ENCODE measurements at regions not wholly inside any gene's neighbourhood (a gene's known extent, or its start where the extent isn't known, plus 50 kb on each side); places are given as distances from the start of the nearest gene placed in this dataset.

- ATAC-seq = no peak
- H3K4me1 ChIP-seq = no peaks in the 10 kb centered on the region
- no peak overlapping the region for H3K4me3 ChIP-seq
- H3K9me3 ChIP-seq = no peaks in the 10 kb centered on the region
- no peaks in the 10 kb centered on the region for H3K27me3 ChIP-seq
- H3K36me3 ChIP-seq = no peaks in the 10 kb centered on the region
- TF ChIP-seq POLR2A (IDR thresholded peaks at IDR 0.05) (no peak), CTCF (IDR thresholded peaks at IDR 0.05) (no peak)
- DNase-seq = no peak
- WGBS (ENCODE audit: insufficient coverage, low coverage, low lambda C conversion rate, missing lambda C conversion rate) = 60% methylated on average over 1 of the region's 1 CpG
- intact Hi-C loops (cut with DNase I) = no loop called here
- H3K27ac ChIP-seq = no peak overlapping the region
Observed at GRCh38 chr5:89697581-89697980, 712.0 kb downstream of the CETN3 start.

- H3K4me1 ChIP-seq = no peaks in the 10 kb centered on the region
- H3K4me3 ChIP-seq = no peak overlapping the region
- intact Hi-C loops (cut with DNase I) = no loop called here
- WGBS (ENCODE audit: insufficient coverage, low coverage, low lambda C conversion rate, missing lambda C conversion rate) = 64% methylated on average over 1 of the region's 1 CpG
- no peaks in the 10 kb centered on the region for H3K9me3 ChIP-seq
- DNase-seq = no peak
- no peak overlapping the region for H3K27ac ChIP-seq
- H3K27me3 ChIP-seq = no peaks in the 10 kb centered on the region
- no peaks in the 10 kb centered on the region for H3K36me3 ChIP-seq
- ATAC-seq = no peak
- TF ChIP-seq POLR2A (IDR thresholded peaks at IDR 0.05) (no peak), CTCF (IDR thresholded peaks at IDR 0.05) (no peak)
Observed at GRCh38 chr5:89695371-89695770, 714.2 kb downstream of the CETN3 start.

DNA sequence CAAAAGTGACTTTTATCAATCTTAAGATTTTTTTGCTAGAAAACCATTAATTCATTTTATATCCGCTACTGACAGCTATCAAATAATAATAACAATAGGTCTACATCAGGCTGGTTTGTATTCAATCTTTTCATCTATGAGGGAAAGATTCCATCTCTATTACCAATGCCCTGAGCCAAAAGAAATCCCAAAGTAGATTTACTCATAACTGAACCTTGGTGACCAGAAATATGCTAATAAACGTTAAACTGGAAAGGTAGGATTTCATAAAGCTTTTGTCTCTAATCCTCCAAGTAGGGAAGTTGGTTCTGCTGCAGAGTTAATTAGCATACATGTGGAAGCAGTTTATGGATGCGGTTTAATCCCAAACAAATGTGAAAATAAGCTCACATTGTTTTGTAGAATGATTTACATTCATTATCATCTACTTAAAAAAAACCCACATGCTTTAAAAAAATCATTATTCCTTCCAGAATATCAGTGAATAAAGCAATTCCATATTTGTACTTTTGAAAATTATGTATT is 715.5 kb downstream of the CETN3 start:
- H3K4me3 ChIP-seq = no peak overlapping the region
- no peaks in the 10 kb centered on the region for H3K9me3 ChIP-seq
- ATAC-seq = no peak
- TF ChIP-seq CTCF (IDR thresholded peaks at IDR 0.05) (no peak), POLR2A (IDR thresholded peaks at IDR 0.05) (no peak)
- intact Hi-C loops (cut with DNase I) = no loop called here
- H3K4me1 ChIP-seq = no peaks in the 10 kb centered on the region
- H3K27ac ChIP-seq = no peak overlapping the region
- DNase-seq = no peak
- WGBS (ENCODE audit: insufficient coverage, low coverage, low lambda C conversion rate, missing lambda C conversion rate) = 57% methylated on average over 3 of the region's 3 CpGs
- H3K27me3 ChIP-seq = no peaks in the 10 kb centered on the region
- H3K36me3 ChIP-seq = no peaks in the 10 kb centered on the region

DNA sequence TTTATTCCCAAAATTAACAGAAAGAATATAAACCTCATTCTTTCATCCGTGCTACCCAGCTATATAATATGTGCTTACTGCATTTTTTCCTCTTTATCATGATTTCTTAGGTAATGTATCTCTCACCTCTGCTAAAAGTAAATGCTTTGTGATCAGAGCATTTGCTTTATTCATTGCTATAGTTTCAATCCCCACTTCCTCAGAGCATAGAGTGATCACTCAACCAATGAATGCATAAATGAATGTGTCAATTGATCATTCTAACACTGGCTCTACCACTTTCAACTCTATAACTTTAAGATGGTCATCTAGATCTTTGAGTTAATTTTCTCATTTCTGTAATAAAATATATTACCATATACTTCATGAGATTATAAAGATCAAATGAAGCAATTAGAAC is 719.2 kb downstream of the CETN3 start:
- DNase-seq (no peak), ATAC-seq (no peak)
- intact Hi-C loops (cut with DNase I) = no loop called here
- TF ChIP-seq CTCF (IDR thresholded peaks at IDR 0.05) = no peak
- no peak for TF ChIP-seq POLR2A (IDR thresholded peaks at IDR 0.05)
- Histone ChIP-seq H3K27me3 (no peaks in the 10 kb centered on the region), H3K9me3 (no peaks in the 10 kb centered on the region), H3K36me3 (no peaks in the 10 kb centered on the region), H3K27ac (no peak overlapping the region), H3K4me1 (no peaks in the 10 kb centered on the region), H3K4me3 (no peak overlapping the region)
- 82% methylated on average over 1 of the region's 1 CpG for WGBS (ENCODE audit: insufficient coverage, low coverage, low lambda C conversion rate, missing lambda C conversion rate)
